D721Med (cell line): ENCODE measurements at regions not wholly inside any gene's neighbourhood (a gene's known extent, or its start where the extent isn't known, plus 50 kb on each side); places are given as distances from the start of the nearest gene placed in this dataset.
"Not testable (repeated sequence)": the region's sequence is repeated elsewhere in the genome, so short reads cannot be mapped to it uniquely, and the experiment has no call there.

Experiments used
- DNase-seq: peaks from one replicate; pipeline ENCODE4 v3.0.0; 2011; ENCODE audit warnings: low spot score; ENCODE audit not compliant: insufficient read length
- FAIRE-seq: peaks from 2 replicates; lab custom pipeline; 2011; peaks lifted over from hg19 to GRCh38; lab: Jason Lieb, UNC
- CTCF ChIP-seq: IDR thresholded peaks from 2 replicates; pipeline ENCODE4 v1.5.1; 2012; ENCODE audit warnings: mild to moderate bottlenecking, control low read depth; ENCODE audit not compliant: insufficient read depth; ENCODE audit errors: missing control alignments

GRCh38 chr5:125913200-125913599 is 510.0 kb upstream of the GRAMD2B start:
- no peak for TF ChIP-seq CTCF
- no peak for FAIRE-seq
- DNase-seq = no peak

- TF ChIP-seq CTCF = no peak
- no peak for FAIRE-seq
- no peak for DNase-seq
Observed at GRCh38 chr5:125914471-125914870, 508.7 kb upstream of the GRAMD2B start.

- FAIRE-seq, DNase-seq: not testable (repeated sequence)
Observed at GRCh38 chr5:125923958-125924357, 499.3 kb upstream of the GRAMD2B start.

GRCh38 chr5:125926172-125926571 is 497.0 kb upstream of the GRAMD2B start:
- FAIRE-seq = no peak
- DNase-seq = no peak
- no peak for TF ChIP-seq CTCF

- FAIRE-seq (no peak), DNase-seq (no peak)
- TF ChIP-seq CTCF = no peak
Observed at GRCh38 chr5:125928663-125929062, 494.5 kb upstream of the GRAMD2B start.

GRCh38 chr5:125950012-125950615 is 473.1 kb upstream of the GRAMD2B start:
- FAIRE-seq (peak; percentile 16), DNase-seq (no peak)
- TF ChIP-seq CTCF = no peak

GRCh38 chr5:125961150-125961549 is 462.1 kb upstream of the GRAMD2B start:
- DNase-seq = no peak
- FAIRE-seq = no peak
- no peak for TF ChIP-seq CTCF

GRCh38 chr5:125965577-125965976 is 457.6 kb upstream of the GRAMD2B start:
- FAIRE-seq (no peak), DNase-seq (no peak)
- no peak for TF ChIP-seq CTCF
